ENCODE measurements at regions not wholly inside any gene's neighbourhood (a gene's known extent, or its start where the extent isn't known, plus 50 kb on each side); places are given as distances from the start of the nearest gene placed in this dataset.
A peak's percentile ranks its signal among the peaks of the same experiment; 100 is the strongest.

- no peak overlapping the region for H3T11ph ChIP-seq (ENCODE audit: low read length)
- no peak overlapping the region for H2BK15ac ChIP-seq (ENCODE audit: low read depth, low read length)
- H2AK5ac ChIP-seq (ENCODE audit: insufficient read length, low read length) = no peak overlapping the region
- H3K4me2 ChIP-seq (ENCODE audit: insufficient read depth, insufficient read length, low read length) = no peak overlapping the region
- H2AFZ ChIP-seq (ENCODE audit: low read length) = no peak overlapping the region
- H4K5ac ChIP-seq (ENCODE audit: insufficient read length, low read depth, low read length) = no peak overlapping the region
- H2BK12ac ChIP-seq (ENCODE audit: insufficient read length, low read depth, low read length) = no peak overlapping the region
- no peak overlapping the region for H3K18ac ChIP-seq (ENCODE audit: insufficient read length, low read depth, low read length)
- H3K27ac ChIP-seq (ENCODE audit: insufficient read length, low read depth, low read length) = no peak overlapping the region
- H3K23me2 ChIP-seq (ENCODE audit: insufficient read length, low read depth, low read length, poor library complexity, severe bottlenecking) = no peaks in the 10 kb centered on the region
- no peak overlapping the region for H3K56ac ChIP-seq (ENCODE audit: insufficient read length, low read depth, low read length)
- no peak overlapping the region for H4K8ac ChIP-seq (replicated peaks; ENCODE audit: insufficient read length, low read depth, low read length)
- H3K9me3 Mint-ChIP-seq = no peaks in the 10 kb centered on the region
- no peak for TF ChIP-seq CTCF (conservative IDR thresholded peaks at IDR 0.05)
- H3K4me1 ChIP-seq (ENCODE audit: insufficient read depth, low read length) = no peaks in the 10 kb centered on the region
- H3K4ac ChIP-seq (ENCODE audit: low read depth, low read length) = no peak overlapping the region
- no peak overlapping the region for H2BK20ac ChIP-seq (ENCODE audit: low read depth, low read length, poor library complexity, severe bottlenecking)
- H2BK120ac ChIP-seq (ENCODE audit: low read depth, low read length, poor library complexity, severe bottlenecking) = no peak overlapping the region
- H3K4me3 Mint-ChIP-seq = no peak overlapping the region
- H3K27me3 Mint-ChIP-seq (ENCODE audit: low read depth) = no peaks in the 10 kb centered on the region; the same call in 1 of the 2 replicates
- peaks cover 2 to 7% of the 10 kb centered on the region in 2 experiments; a peak in 3 of 4 replicates for H3K4me1 Mint-ChIP-seq
- no peaks in the 10 kb centered on the region for H3K9me3 ChIP-seq (ENCODE audit: control insufficient read depth, low read depth, low read length)
- H3K79me2 ChIP-seq (ENCODE audit: insufficient read depth, low read length) = no peaks in the 10 kb centered on the region
- no peaks in the 10 kb centered on the region for H3K27me3 ChIP-seq (ENCODE audit: insufficient read depth, low read length)
- H3K27ac Mint-ChIP-seq = peak overlapping the region in 1 of 3 experiments; percentile 22; a peak in 2 of 7 replicates
- no CpG with 5 or more reads among the region's 5 CpGs for WGBS (ENCODE audit: extremely low coverage, insufficient read length, low lambda C conversion rate)
- no peaks in the 10 kb centered on the region for H4K20me1 ChIP-seq (ENCODE audit: control insufficient read depth, insufficient read depth, insufficient read length)
- no peak overlapping the region for H3K23ac ChIP-seq (ENCODE audit: insufficient read length, low read depth, low read length)
- no peak overlapping the region for H4K91ac ChIP-seq (ENCODE audit: insufficient read length, low read depth, low read length)
- H3K36me3 Mint-ChIP-seq (ENCODE audit: insufficient read depth in 1 of 3, low read depth in 3 of 3) = no peaks in the 10 kb centered on the region
- H3K79me1 ChIP-seq (ENCODE audit: insufficient read depth, low read depth, low read length, poor library complexity, severe bottlenecking) = no peaks in the 10 kb centered on the region
- no peak overlapping the region for H2BK5ac ChIP-seq (ENCODE audit: insufficient read length, low read length)
- DNase-seq = no peak
- H3K14ac ChIP-seq (ENCODE audit: insufficient read depth, low read length) = no peak overlapping the region
- H3K9ac ChIP-seq (ENCODE audit: extremely low read depth, insufficient read length, low read length) = no peak overlapping the region
Measured at GRCh38 chr9:8241201-8241600, 441.6 kb upstream of the DMAC1 start.

Data from H9 (cell line).